SK-N-SH (cell line): ENCODE measurements at regions not wholly inside any gene's neighbourhood (a gene's known extent, or its start where the extent isn't known, plus 50 kb on each side); places are given as distances from the start of the nearest gene placed in this dataset.

Experiments
- CTCF ChIA-PET: fragments of 300-600, 350-600 bp; formaldehyde crosslinking; extraction: SDS; loops from one replicate; lab custom pipeline; 2021; lab: Yijun Ruan, JAX
- POLR2A ChIA-PET: fragments of 350-600 bp; sonication (Branson Sonifier 250); formaldehyde crosslinking; extraction: SDS; loops from one replicate; lab custom pipeline; 2020; ENCODE audit warnings: antibody characterized with exemption, inconsistent platforms; lab: Yijun Ruan, JAX
- DNase-seq: peaks from one replicate; pipeline ENCODE4 v3.0.0; 2012
- H2AFZ ChIP-seq: fragments of 200-600 bp; sonication (generic); 2 replicates; pipeline ENCODE4 v1.8.1; 2016; ENCODE audit warnings: antibody characterized with exemption, mild to moderate bottlenecking, low read depth
- H3F3A ChIP-seq: fragments of 200-600 bp; sonication (generic); replicated peaks from 2 replicates; pipeline ENCODE3; 2016; ENCODE audit warnings: antibody characterized with exemption, mild to moderate bottlenecking; ENCODE audit not compliant: insufficient read depth
- H3K27ac ChIP-seq, 2 experiments: fragments of 200-500 bp in 1 of 2; fragments of 200-600 bp in 1 of 2; sonication (Bioruptor generic) in 1 of 2; sonication (generic), shearing (Covaris generic) in 1 of 2; 2 replicates each; pipeline versions ENCODE4 v1.5.1 to v1.6.1; 2014 to 2016; ENCODE audit warnings: low read depth in 2 of 2, inconsistent platforms in 1 of 2, low read length in 1 of 2, mild to moderate bottlenecking in 1 of 2, mixed read lengths in 1 of 2
- H3K27me3 ChIP-seq: fragments of 200-600 bp; sonication (generic), shearing (Covaris generic); 2 replicates; pipeline ENCODE4 v1.6.1; 2016; ENCODE audit warnings: mixed run types; ENCODE audit not compliant: insufficient read depth
- H3K36me3 ChIP-seq, 2 experiments: fragments of 200-500 bp in 1 of 2; fragments of 200-600 bp in 1 of 2; sonication (Bioruptor generic) in 1 of 2; sonication (generic) in 1 of 2; replicated peaks in 1 of 2; 2 replicates each; pipeline versions ENCODE3 to v1.5.1; 2014 to 2016; ENCODE audit warnings: low read length in 1 of 2, mild to moderate bottlenecking in 1 of 2; ENCODE audit not compliant: insufficient read depth in 2 of 2, control insufficient read depth in 1 of 2
- H3K4me1 ChIP-seq, 2 experiments: fragments of 200-500 bp in 1 of 2; fragments of 200-600 bp in 1 of 2; sonication (Bioruptor generic) in 1 of 2; sonication (generic), shearing (Covaris generic) in 1 of 2; 2 replicates each; pipeline versions ENCODE4 v1.5.1 to v1.6.1; 2014 to 2016; ENCODE audit warnings: low read depth in 1 of 2, low read length in 1 of 2, mixed run types in 1 of 2; ENCODE audit not compliant: insufficient read depth in 2 of 2, control insufficient read depth in 1 of 2
- H3K4me2 ChIP-seq: fragments of 200-600 bp; sonication (generic), shearing (Covaris generic); 2 replicates; pipeline ENCODE4 v1.6.1; 2017; ENCODE audit warnings: mixed run types
- H3K4me3 ChIP-seq, 2 experiments: fragments of 200-500 bp in 1 of 2; fragments of 200-600 bp in 1 of 2; sonication (Bioruptor generic) in 1 of 2; sonication (generic), shearing (Covaris generic) in 1 of 2; 2 replicates each; pipeline versions ENCODE4 v1.5.1 to v1.8.1; 2014 to 2016; ENCODE audit warnings: low read depth in 2 of 2, inconsistent platforms in 1 of 2, low read length in 1 of 2, mild to moderate bottlenecking in 1 of 2, mixed read lengths in 1 of 2, moderate library complexity in 1 of 2
- H3K79me2 ChIP-seq: fragments of 200-600 bp; sonication (generic); 2 replicates; pipeline ENCODE4 v1.8.1; 2017; ENCODE audit warnings: mild to moderate bottlenecking; ENCODE audit not compliant: insufficient read depth
- H3K9ac ChIP-seq: fragments of 200-600 bp; sonication (generic); 2 replicates; pipeline ENCODE4 v1.6.1; 2017; ENCODE audit warnings: mixed run types
- H3K9me2 ChIP-seq: fragments of 200-600 bp; sonication (generic); 2 replicates; pipeline ENCODE4 v1.6.1; 2017; ENCODE audit warnings: mixed run types
- H3K9me3 ChIP-seq: fragments of 200-600 bp; sonication (generic); 2 replicates; pipeline ENCODE4 v1.6.1; 2017; ENCODE audit warnings: mixed run types, mild to moderate bottlenecking, moderate library complexity
- H4K20me1 ChIP-seq: fragments of 200-600 bp; sonication (generic); 2 replicates; pipeline ENCODE4 v1.6.1; 2017; ENCODE audit warnings: mild to moderate bottlenecking, mixed run types; ENCODE audit not compliant: insufficient read depth
- CHD2 ChIP-seq: fragments of 150-350 bp; IDR thresholded peaks from 2 replicates; pipeline ENCODE4 v1.6.1; 2018; ENCODE audit warnings: low read length; ENCODE audit not compliant: partially characterized antibody
- CTCF ChIP-seq: fragments of 200-600 bp; sonication (generic); IDR thresholded peaks from 2 replicates; pipeline ENCODE4 v1.6.1; 2017; ENCODE audit warnings: antibody characterized with exemption, mild to moderate bottlenecking, moderate library complexity
- ELF1 ChIP-seq: IDR thresholded peaks from 2 replicates; pipeline ENCODE4 v1.4.0; 2012
- EP300 ChIP-seq, 2 experiments: IDR thresholded peaks; 2 replicates each; pipeline versions ENCODE4 v1.4.0 to v1.6.1; 2012; ENCODE audit warnings: borderline replicate concordance in 1 of 2, low read depth in 1 of 2, low read length in 1 of 2
- FOSL2 ChIP-seq: IDR thresholded peaks from 2 replicates; pipeline ENCODE4 v1.4.0; 2012; ENCODE audit warnings: low read depth, mild to moderate bottlenecking, moderate library complexity, borderline replicate concordance
- FOXJ3 ChIP-seq: sonication (generic); formaldehyde crosslinking; IDR thresholded peaks from 2 replicates; pipeline ENCODE4 v1.5.1; 2020; ENCODE audit warnings: mild to moderate bottlenecking, missing genetic modification reagents
- GABPA ChIP-seq: IDR thresholded peaks from 2 replicates; pipeline ENCODE4 v1.4.0; 2012; ENCODE audit warnings: low read depth, mild to moderate bottlenecking
- GATA2 ChIP-seq: sonication (generic); formaldehyde crosslinking; IDR thresholded peaks from 2 replicates; pipeline ENCODE4 v1.5.0; 2020; ENCODE audit warnings: mild to moderate bottlenecking, missing genetic modification reagents
- MEF2A ChIP-seq: IDR thresholded peaks from 2 replicates; pipeline ENCODE4 v1.4.0; 2012; ENCODE audit warnings: low read depth, borderline replicate concordance
- MXI1 ChIP-seq: IDR thresholded peaks from 2 replicates; pipeline ENCODE4 v1.6.1; 2012; ENCODE audit warnings: mild to moderate bottlenecking, low read depth, low read length, improper control_type of control experiment
- NFIC ChIP-seq: IDR thresholded peaks from 2 replicates; pipeline ENCODE4 v1.4.0; 2012; ENCODE audit warnings: borderline replicate concordance
- NRF1 ChIP-seq: IDR thresholded peaks from 2 replicates; pipeline ENCODE4 v1.6.1; 2012; ENCODE audit warnings: low read depth, mild to moderate bottlenecking, low read length
- PBX3 ChIP-seq: IDR thresholded peaks from 2 replicates; pipeline ENCODE4; 2012
- POLR2AphosphoS5 ChIP-seq: IDR thresholded peaks from 2 replicates; pipeline ENCODE4 v1.6.1; 2012; ENCODE audit warnings: low read depth, low read length
- RXRA ChIP-seq: IDR thresholded peaks from 2 replicates; pipeline ENCODE4 v1.4.0; 2012; ENCODE audit warnings: low read depth, mild to moderate bottlenecking, borderline replicate concordance
- SIN3A ChIP-seq: IDR thresholded peaks from 2 replicates; pipeline ENCODE4 v1.6.1; 2012; ENCODE audit warnings: low read depth, mild to moderate bottlenecking, low read length, moderate library complexity, borderline replicate concordance
- SMC3 ChIP-seq: IDR thresholded peaks from 2 replicates; pipeline ENCODE4 v1.6.1; 2012; ENCODE audit warnings: low read depth, low read length, improper control_type of control experiment
- TEAD4 ChIP-seq: IDR thresholded peaks from 2 replicates; pipeline ENCODE4 v1.4.0; 2012; ENCODE audit warnings: mild to moderate bottlenecking, borderline replicate concordance; ENCODE audit not compliant: insufficient read depth
- YY1 ChIP-seq: IDR thresholded peaks from 2 replicates; pipeline ENCODE4 v1.4.0; 2012; ENCODE audit warnings: low read depth, mild to moderate bottlenecking
- WGBS: methylation state at CpG from one replicate; pipeline ENCODE4 v1.1.6; 2017; ENCODE audit warnings: low lambda C conversion rate; 5-methylcytosine and 5-hydroxymethylcytosine counted together

- H3K79me2 ChIP-seq = no peaks in the 10 kb centered on the region
These were observed 63.8 kb upstream of the ANO1 start for GRCh38 chr11:70014291-70014690.

More at GRCh38 chr11:70014291-70014690, 63.8 kb upstream of the ANO1 start:
- Histone ChIP-seq H3K4me3 (no peak overlapping the region), H3K27me3 (no peaks in the 10 kb centered on the region), H3K4me1 (no peaks in the 10 kb centered on the region), H3K9me3 (no peaks in the 10 kb centered on the region), H3F3A (no peaks in the 10 kb centered on the region), H3K9ac (no peak overlapping the region), H3K4me2 (no peak overlapping the region), H2AFZ (no peak overlapping the region), H3K27ac (no peak overlapping the region), H3K9me2 (no peaks in the 10 kb centered on the region), H4K20me1 (no peaks in the 10 kb centered on the region), H3K36me3 (no peaks in the 10 kb centered on the region)
- DNase-seq = no peak
- WGBS = 51% methylated on average over 11 of the region's 11 CpGs
- no peak for TF ChIP-seq EP300 (IDR thresholded peaks at IDR 0.05; ENCODE audit: borderline replicate concordance in 1 of 2, low read depth in 1 of 2, low read length in 1 of 2)
- TF ChIP-seq GABPA = no peak
- TF ChIP-seq SIN3A = no peak
- TF ChIP-seq NRF1 = no peak
- TF ChIP-seq PBX3 = no peak
- no peak for TF ChIP-seq TEAD4
- TF ChIP-seq ELF1 = no peak
- TF ChIP-seq MEF2A = no peak
- TF ChIP-seq POLR2AphosphoS5 = no peak
- TF ChIP-seq SMC3 = no peak
- TF ChIP-seq FOSL2 = no peak
- no peak for TF ChIP-seq CHD2
- no peak for TF ChIP-seq MXI1
- TF ChIP-seq NFIC = no peak
- no peak for TF ChIP-seq RXRA
- no peak for TF ChIP-seq GATA2 (CRISPR knock-in tag)
- TF ChIP-seq FOXJ3 (CRISPR knock-in tag) = no peak
- no peak for TF ChIP-seq YY1
- TF ChIP-seq CTCF = no peak
- ChIA-PET CTCF (no interaction called here), POLR2A (no interaction called here)
